NCI-H526 (cell line): ENCODE measurements at regions not wholly inside any gene's neighbourhood (a gene's known extent, or its start where the extent isn't known, plus 50 kb on each side); places are given as distances from the start of the nearest gene placed in this dataset.
"Not testable (repeated sequence)": the region's sequence is repeated elsewhere in the genome, so short reads cannot be mapped to it uniquely, and the experiment has no call there.

ENCODE experiments used
- DNase-seq, 2 experiments: peaks; one replicate each; lab custom pipeline; 2025; lab: John Stamatoyannopoulos, UW

DNA sequence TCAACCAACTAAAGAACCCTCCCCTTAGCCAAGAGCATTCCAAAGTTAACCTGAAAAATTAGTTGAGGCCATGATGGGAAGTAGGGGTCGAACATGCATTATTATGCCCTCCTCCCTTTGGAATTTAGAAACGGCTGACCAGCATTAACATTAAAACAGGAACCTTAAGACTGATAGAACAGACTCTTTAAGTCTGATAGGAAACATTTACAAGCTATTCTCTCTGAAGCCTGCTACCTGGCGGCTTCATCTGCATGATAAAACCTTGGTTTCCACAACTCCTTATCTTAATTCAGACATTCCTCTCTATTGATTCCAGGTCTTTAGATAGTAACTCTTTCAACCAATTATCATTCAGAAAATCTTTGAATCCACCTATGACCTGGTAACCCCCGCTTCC is 331.0 kb downstream of the CGGBP1 start:
- no peak for DNase-seq

DNA sequence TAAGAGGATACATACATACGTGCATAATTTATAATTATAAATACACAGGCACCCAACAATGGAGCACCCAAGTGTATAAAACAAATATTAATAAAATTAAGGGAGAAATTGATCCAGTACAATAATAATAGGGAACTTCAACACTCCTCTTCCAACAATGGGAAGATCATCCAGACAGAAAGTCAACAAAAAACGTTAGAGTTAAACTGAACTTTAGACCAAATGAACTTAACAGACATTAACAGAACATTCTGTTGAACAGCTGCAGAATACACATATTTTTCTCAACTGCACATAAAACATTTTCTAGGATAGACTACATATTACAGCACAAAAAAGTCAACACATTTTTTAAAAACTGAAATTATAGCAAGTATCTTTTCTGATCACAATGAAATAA is 339.7 kb downstream of the CGGBP1 start:
- DNase-seq, result no peak

DNA sequence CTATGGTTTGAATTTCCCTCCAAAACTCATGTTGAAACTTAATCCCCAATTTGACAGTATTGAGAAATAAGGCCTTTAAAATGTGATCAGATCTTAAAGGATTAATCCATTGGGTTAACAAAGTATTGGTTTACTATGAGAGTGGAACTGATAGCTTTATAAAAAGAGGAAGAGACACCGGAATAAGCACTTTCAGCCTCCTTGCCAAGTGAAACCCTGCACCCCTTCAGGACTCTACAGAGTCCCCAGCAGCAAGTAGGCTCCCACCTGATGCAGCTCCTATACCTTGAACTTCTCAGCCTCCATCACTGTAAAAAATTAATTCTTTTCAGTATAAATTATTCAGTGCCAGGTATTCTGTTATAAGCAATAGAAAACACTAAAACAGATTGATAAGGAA is 348.3 kb downstream of the CGGBP1 start:
- DNase-seq, result no peak

DNA sequence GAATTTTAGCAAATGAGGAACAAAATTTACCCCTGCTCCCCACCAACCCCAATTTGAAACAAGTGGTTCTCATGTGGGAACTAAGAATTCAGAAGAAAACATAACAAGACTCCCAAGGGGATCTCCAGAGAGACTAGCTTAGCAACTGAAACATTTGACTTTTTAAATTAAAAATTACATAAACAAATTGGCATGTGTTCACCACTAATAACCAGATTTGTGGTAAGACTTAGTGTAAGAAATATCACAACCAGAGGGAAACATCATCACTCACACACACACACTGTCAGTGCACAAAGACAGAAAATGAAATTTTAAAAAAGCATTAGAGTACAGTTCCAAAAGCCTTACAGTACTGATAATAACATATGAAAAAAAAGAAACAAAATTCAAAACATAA is 348.8 kb downstream of the CGGBP1 start:
- DNase-seq, result no peak

DNA sequence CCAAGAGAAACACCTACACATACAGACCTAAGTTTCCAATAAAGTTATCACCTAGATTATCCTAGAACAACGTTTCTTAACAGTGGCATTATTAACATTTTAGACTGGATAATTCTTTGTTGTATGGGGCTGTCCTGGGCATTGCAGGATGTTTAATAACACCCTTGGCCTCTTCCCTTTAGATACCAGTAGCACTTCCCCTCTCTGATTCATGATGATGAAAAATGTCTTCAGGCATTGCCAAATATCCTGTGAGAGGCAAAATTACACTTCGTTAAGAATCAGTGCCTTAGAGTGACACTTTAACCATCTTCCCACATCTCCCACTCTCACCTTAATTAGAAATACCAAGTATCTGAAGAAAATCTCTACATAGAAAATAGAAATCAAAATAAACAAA is 352.6 kb downstream of the CGGBP1 start:
- no peak for DNase-seq

DNA sequence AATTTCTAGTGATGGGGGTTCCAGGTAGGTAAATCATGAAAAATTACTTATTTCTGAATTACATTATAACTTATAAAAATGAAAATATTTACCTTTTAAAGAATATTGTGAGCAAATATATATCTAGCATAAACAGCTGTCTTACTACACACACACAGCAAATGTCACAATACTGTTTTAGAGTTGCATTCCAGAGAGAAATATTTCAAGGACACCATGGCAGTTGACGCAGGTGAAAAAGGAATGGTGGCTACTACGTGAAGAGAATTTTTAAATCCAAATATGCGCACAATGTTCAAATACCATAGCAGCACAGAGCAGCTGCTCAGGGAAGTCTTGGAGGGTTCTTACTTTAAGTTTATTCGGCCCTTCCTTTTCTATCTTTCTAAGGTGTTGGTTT is 356.2 kb downstream of the CGGBP1 start:
- DNase-seq, result no peak

DNA sequence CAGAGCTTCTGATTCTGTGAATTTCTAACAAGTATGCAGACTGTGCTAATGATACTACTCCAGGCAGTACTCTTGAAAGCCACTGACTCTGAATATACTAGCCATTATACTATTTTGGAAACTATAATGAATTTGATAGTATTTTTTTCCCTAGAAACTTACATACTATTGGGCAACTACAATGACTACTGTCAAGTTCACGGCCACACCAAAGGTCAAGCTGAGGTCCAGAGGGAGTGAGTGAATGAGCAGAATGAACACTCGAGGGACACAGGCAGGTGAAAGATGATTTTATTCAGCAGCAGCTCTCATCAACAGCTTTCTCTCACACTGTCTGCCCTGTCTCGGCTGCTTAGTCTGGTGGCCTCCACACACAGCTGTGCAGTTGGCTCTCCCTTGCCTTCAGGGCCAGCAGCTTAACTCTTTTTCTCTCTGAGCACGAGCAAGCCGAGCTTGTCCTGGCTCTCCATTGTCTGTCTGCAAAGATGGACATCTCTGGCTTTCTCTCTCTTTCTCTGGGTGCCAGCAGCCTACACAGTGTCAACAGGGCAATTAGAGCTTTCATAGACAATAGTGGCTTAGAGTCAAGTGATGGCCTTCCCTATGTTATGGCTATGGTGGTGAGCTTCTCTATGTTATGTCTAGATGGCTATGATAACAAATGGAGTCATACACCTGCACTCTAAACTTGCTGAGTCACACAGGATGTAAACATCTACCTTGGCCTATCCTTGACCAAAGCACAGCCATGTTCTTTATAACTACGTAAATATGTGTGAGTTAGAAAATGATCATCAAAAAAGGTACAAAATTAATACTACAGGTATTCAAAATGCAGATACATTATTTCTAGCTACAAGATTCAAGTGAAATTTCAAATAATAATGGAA is 362.4 kb downstream of the CGGBP1 start:
- no peak for DNase-seq

DNA sequence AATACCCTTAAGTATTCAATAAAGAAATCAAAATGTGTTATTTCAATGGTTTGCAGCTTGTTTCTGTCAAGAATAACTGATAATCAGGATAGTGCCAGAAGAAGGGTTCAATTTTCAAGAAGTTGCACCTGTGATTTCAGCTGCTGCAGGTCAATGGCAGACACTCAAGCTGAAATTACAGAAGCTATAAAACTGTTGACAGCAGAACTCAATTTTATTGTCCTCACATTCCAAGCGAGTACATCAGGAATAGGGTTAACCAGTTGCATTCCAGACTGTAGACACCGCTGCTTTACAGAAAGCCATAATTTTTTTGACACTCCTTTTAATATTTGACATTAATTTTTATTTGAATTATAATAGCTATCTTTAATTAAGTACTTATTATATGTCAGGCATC is 364.1 kb downstream of the CGGBP1 start:
- peak in 1 of 2 experiments; percentile 21 for DNase-seq

DNA sequence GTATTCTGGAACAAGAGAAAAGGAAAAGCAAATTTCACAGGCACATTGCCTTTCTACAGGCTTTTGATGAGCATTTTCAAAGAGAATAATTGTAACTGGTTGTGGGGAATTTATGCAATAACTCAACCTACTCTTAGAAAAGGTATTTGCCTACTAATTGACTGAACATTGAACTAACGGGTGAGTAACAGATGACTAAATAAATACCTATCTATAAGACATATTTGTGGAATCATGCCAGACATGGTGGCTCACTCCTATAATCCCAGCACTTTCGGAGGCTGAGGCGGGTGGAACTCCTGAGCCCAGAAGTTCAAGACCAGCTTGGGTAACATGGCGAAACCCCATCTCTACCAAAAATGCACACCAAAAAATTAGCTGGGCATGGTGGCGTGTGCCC is 367.7 kb downstream of the CGGBP1 start:
- no peak for DNase-seq

DNA sequence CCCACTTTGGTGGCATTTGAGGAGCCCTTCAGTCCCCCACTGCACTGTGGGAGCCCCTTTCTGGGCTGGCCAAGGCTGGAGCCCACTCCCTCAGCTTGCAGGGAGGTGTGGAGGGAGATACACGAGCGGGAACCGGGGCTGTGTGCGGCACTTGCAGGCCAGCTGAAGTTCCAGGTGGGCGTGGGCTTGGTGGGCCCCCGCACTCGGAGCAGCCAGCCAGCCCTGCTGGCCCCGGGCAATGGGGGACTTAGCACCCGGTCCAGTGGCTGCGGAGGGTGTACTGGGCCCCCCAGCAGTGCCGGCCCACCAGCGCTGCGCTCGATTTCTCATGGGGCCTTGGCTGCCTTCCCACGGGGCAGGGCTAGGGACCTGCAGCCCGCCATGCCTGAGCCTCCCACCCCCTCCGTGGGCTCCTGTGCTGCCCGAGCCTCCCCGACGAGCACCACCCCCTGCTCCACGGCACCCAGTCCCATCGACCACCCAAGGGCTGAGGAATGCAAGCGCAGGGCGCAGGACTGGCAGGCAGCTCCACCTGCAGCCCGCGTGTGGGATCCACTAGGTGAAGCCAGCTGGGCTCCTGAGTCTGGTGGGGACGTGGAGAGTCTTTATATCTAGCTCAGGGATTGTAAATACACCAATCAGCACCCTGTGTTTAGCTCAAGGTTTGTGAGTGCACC is 379.7 kb downstream of the CGGBP1 start:
- not testable (repeated sequence) for DNase-seq

DNA sequence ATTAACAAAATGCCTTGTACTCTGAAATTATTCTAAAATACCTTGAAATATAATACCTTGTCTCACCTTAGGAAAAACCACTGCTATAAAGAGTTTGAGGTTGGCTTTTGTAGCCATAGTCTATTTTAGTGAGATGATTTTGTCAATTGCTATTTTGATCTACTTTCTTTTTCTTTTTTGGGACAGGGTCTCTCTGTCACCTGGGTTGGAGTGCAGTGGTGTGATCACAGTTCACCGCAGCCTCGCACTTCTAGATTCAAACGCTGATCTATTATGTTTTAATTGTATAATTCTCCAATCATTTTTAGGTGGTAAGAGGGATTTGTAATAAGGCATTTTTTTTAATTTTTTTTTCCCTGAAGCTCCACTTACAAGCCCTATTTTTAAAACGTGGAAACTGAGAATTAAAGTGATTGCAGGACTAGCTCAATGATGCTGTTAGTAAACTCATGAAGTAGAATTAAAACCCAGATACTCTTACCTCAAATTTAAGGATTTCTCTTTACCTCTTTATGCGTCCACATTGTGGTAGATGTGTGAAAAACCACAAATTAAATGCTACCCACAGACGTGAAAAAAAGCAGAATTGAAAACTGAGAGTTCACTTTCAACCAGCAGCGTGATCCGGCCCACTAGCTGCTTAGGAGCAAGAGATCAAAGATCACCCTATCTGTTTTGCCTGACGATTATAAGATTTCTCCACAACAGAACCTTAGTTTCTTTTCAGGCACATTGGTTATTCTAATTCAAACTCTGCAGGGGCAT is 384.2 kb downstream of the CGGBP1 start:
- no peak for DNase-seq

DNA sequence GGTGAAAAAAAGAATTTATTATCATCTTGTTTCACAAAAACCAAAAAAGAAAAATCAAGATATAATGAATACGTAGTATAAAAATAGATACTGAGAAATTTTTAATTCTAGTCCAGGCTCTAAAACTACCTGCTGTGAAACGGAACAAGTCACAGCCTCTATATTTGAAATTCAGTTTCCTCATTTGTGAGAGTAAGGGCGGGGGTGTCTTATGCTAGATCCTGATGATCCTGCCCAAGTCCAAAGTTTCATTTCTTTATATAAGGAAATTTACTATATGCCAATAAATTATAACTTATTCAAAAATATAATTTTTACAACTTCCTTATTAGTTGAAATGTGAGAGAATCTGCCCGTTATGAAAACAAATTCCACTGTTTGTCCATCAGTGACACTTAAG is 385.7 kb downstream of the CGGBP1 start:
- DNase-seq, result no peak

DNA sequence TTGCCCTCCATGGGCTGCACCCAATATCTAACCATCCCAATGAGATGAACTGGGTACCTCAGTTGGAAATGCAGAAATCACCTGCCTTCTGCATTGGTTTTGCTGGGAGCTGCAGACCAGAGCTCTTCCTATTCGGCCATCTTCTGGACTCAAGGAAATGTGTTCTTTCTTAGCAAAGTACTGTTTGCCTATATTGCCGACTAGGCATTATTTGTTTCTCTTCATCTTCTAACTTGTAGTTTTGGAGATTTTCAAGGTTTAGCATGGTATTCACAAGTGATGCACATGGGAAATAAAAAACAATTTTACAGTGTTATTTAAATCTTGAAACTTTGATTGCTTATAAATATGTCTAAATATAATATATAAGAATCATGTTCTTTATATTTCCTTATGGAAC is 377.8 kb upstream of the POU1F1 start:
- no peak for DNase-seq

DNA sequence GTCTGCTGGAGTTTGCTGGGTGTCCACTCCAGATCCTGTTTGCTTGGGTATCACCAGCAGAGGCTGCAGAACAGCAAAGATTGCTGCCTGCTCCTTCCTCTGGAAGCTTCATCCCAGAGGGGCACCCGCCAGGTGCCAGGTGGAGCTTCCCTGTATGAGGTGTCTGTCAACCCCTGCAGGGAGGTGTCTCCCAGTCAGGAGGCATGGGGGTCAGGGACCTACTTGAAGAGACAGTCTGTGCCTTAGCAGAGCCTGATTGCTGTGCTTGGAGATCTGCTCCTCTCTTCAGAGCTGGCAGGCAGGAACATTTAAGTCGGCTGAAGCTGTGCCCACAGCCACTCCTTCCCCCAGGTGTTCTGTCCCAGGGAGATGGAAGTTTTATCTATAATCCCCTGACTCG is 376.8 kb upstream of the POU1F1 start:
- DNase-seq, result not testable (repeated sequence)

DNA sequence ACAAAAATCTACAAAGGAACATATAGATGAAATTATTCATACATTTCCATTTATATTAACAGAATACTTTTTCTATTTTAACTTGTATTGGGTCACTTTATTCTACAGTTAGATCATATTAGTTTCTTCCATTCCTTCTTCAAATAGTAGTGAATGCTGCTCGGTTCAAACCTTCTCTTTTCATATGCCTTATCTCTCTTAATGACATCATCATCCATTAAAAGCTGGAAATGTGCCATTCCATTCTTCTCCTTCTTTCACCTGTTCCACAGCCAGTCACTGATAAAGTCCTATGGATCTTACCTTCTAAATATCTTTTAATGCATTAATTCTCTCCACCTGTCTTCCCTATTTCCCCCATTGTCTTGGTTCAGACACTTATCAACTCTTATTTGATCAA is 358.0 kb upstream of the POU1F1 start:
- no peak for DNase-seq

DNA sequence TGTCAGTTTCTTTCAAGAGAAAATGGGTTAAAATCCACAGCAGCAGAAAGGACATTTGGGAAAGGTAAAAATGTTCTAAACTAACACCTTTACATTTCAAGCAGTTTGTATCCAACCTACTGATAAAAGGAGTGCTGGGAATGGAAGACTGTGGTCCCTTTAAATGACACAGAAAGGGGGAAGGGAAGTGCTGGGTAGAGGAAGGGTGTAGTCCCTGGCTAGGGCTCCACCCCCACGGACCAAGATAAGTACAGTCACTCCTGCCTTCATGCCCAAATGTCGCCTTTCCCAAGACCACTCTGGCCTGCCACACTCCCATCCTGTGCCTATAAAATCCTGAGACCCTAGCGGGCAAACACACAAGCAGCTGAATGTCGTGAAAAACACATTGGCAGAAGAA is 350.9 kb upstream of the POU1F1 start:
- DNase-seq, result no peak

DNA sequence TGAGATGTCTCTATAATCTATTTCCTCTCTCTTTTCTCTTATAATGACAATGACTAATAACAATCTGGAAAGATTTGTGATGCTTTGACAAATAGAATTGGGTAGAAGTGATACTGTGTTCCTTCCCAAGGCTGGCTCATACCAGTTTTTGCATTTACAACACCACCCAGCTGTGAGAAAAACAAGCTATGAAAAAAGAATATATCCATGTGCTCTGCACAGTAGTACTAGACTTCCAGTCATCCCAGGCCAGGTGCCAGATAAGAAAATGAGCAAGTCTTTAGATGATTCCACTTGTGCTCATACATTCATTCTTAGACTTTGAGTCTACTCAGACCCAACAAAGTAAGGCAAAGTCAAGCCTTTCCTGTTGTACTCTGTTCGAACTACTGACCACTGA is 350.2 kb upstream of the POU1F1 start:
- no peak for DNase-seq

DNA sequence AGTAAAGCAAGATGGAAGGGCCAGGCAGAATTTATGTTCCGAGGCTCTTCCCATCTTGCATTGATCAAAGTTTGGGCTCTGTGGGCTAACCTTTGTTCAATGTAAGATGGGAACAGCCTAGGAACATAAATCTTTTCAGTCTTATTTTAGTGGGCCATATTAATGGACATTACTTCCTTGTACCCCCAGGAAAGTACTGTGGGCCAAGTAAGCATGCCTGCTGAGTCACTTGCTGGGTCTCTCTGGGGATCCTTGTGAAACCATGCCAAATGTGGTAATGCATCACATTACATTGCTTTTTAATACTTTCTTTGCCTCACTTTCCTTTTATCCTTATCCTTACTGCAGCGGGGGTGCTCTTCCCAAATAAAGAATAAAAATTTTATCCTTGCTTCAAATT is 349.5 kb upstream of the POU1F1 start:
- DNase-seq, result no peak

DNA sequence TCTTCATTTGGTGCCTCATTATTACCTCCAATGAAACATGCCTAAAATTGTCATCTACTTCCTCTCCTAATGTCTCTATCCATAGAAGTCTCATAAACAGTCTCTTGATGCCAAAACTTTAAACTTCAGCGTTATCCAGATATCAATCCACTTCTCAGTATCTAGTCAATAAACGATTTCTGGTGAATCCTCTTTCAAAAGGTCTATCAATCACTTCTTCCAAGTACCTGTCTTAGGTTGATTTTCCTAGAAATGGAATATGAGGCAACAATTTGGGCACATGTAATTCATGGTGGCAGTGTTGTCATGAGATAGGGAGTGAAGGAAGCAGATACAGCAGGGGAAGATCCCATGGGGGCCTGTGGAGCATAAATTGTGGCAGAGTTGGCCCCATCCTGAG is 348.5 kb upstream of the POU1F1 start:
- DNase-seq, result no peak

DNA sequence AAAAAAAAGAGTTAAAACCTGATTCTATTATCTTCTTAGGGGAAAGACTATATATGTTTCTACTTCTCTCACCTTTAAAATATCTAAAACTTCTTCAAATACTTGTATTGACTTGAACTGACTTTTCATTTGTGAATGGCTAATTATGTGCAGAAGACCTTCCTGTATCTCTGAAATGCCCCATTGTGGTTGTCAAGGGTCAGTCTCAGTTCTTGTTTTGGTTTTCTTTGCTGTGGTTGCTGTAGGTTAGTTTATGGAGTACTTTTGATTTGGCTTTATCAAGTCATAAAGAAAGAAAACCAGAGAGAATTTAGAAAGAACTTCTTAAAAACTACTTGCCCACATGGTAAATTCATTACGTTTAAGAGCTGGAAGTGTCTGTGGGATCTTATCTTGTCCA is 345.3 kb upstream of the POU1F1 start:
- DNase-seq, result no peak

DNA sequence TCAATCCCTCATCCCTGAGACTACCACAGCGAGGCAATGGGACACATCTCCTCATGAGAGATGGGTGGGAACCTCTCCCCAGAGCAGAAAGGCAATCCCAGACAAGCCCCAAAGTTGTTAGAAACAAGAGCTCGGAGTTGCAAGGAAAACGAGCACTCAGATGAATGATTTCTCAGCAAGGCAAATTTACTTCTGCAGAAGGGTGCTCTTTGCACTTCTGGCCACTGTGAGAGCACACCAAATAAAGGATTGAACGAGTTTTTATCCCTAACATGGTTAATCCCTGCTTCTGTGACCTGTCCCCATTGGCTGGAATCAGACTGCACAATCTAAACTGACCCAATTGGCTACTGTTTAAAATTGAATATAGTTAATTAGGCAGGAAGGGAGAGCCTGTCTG is 339.1 kb upstream of the POU1F1 start:
- no peak for DNase-seq

DNA sequence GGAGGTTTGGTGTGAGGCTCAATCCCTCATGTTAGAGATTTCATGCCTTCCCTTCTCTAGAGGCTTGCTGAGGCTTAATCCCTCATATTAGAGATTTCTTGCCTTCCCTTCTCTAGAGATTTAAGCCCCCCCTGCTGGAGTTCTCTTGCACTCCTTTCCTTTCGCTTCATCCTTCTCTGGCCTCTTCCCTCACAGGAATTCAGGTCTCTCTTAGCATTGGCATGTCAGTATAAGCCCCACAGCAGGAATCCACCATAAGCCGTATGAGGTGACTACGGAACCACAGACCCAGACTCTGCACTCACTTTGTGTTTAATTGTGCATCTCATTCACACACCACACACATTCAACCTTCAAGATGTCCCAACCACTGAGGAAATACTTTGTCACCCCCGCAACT is 338.6 kb upstream of the POU1F1 start:
- DNase-seq, result no peak

DNA sequence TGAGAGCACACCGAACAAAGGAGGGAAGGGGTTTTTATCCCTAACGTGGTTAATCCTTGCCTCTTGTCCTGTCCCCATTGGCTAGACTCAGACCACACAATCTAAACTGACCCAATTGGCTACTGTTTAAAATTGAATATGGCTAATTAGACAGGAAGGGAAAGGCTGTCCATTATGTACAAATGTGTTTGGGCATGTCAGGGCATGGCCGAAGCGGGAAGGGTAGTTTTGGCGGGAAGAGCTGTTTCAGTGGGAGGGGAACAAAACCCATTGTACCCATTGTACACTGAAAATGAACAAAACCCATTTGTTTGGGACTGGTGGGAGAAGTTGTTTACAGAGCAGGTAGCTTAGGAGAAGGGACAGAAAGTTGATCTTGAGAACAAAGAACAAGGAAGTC is 330.9 kb upstream of the POU1F1 start:
- DNase-seq, result no peak
